NCI-H1092 treated with DMSO at 0.1 percent for 48 hours (cell line): ENCODE measurements at regions not wholly inside any gene's neighbourhood (a gene's known extent, or its start where the extent isn't known, plus 50 kb on each side); places are given as distances from the start of the nearest gene placed in this dataset.

Experiments used
- DNase-seq: peaks from one replicate; lab custom pipeline; 2025; lab: John Stamatoyannopoulos, UW

GRCh38 chr17:77321649-77322513 lies 181.1 kb downstream of the SEC14L1 start:
- DNase-seq, result no peak

GRCh38 chr17:77322514-77323412 lies 182.0 kb downstream of the SEC14L1 start:
- no peak for DNase-seq

- DNase-seq, result no peak
These were observed 182.8 kb downstream of the SEC14L1 start for GRCh38 chr17:77323413-77324171.

- no peak for DNase-seq
These were observed 183.5 kb downstream of the SEC14L1 start for GRCh38 chr17:77324227-77324626.

GRCh38 chr17:77325577-77326075 lies 184.9 kb downstream of the SEC14L1 start:
- DNase-seq, result no peak

- no peak for DNase-seq
These were observed 185.4 kb downstream of the SEC14L1 start for GRCh38 chr17:77326076-77326591.

GRCh38 chr17:77326636-77327035 lies 185.9 kb downstream of the SEC14L1 start:
- DNase-seq, result no peak

- no peak for DNase-seq
These were observed 186.4 kb downstream of the SEC14L1 start for GRCh38 chr17:77327181-77327565.

GRCh38 chr17:77327566-77328464 lies 187.0 kb downstream of the SEC14L1 start:
- DNase-seq, result no peak

GRCh38 chr17:77328823-77329740 lies 188.3 kb downstream of the SEC14L1 start:
- DNase-seq, result no peak

GRCh38 chr17:77329741-77330531 lies 189.2 kb downstream of the SEC14L1 start:
- no peak for DNase-seq

- DNase-seq, result no peak
These were observed 189.9 kb downstream of the SEC14L1 start for GRCh38 chr17:77330602-77331081.

- DNase-seq, result peak; percentile 81
These were observed 190.6 kb downstream of the SEC14L1 start for GRCh38 chr17:77331301-77331864.

GRCh38 chr17:77332034-77332971 lies 191.5 kb downstream of the SEC14L1 start:
- DNase-seq, result no peak

- DNase-seq, result no peak
These were observed 192.4 kb downstream of the SEC14L1 start for GRCh38 chr17:77332981-77333685.

- no peak for DNase-seq
These were observed 196.4 kb downstream of the SEC14L1 start for GRCh38 chr17:77337150-77337549.
